T-helper 1 cell treated with Interleukin-12 subunit alpha and Interleukin-12 subunit beta and Interleukin-4 antibody, amounts not matched to agents 30 μg/mL and 1 μg/mL, for 36 hours (primary cell): ENCODE measurements at regions not wholly inside any gene's neighbourhood (a gene's known extent, or its start where the extent isn't known, plus 50 kb on each side); places are given as distances from the start of the nearest gene placed in this dataset.
"Not testable (repeated sequence)": the region's sequence is repeated elsewhere in the genome, so short reads cannot be mapped to it uniquely, and the experiment has no call there.

Source experiments
- H3K27ac Mint-ChIP-seq: one replicate; pipeline ENCODE4 v1.8.0; 2021; ENCODE audit warnings: mild to moderate bottlenecking, mixed read lengths
- H3K27me3 Mint-ChIP-seq: one replicate; pipeline ENCODE4 v1.8.0; 2021; ENCODE audit warnings: low read depth, mixed read lengths
- H3K36me3 Mint-ChIP-seq: one replicate; pipeline ENCODE4 v1.8.0; 2021; ENCODE audit warnings: low read depth, mixed read lengths
- H3K4me1 Mint-ChIP-seq: one replicate; pipeline ENCODE4 v1.8.0; 2021; ENCODE audit warnings: low read depth, mixed read lengths
- H3K4me3 Mint-ChIP-seq: one replicate; pipeline ENCODE4 v1.8.0; 2021; ENCODE audit warnings: mild to moderate bottlenecking, moderate library complexity, mixed read lengths
- H3K9me3 Mint-ChIP-seq: one replicate; pipeline ENCODE4 v1.8.0; 2021; ENCODE audit warnings: mixed read lengths

- Mint-ChIP-seq H3K27ac (peak overlapping the region; percentile 79), H3K4me1 (peaks cover 22% of the 10 kb centered on the region), H3K27me3 (peaks cover under 1% of the 10 kb centered on the region)
Measured at GRCh38 chr9:129458155-129458661, 162.7 kb downstream of the C9orf50 start.

GRCh38 chr9:129457325-129457779, 163.5 kb downstream of the C9orf50 start:
- H3K9me3 Mint-ChIP-seq, result no peaks in the 10 kb centered on the region
- peaks cover 3% of the 10 kb centered on the region for H3K36me3 Mint-ChIP-seq
- H3K4me3 Mint-ChIP-seq, result no peak overlapping the region
- peaks cover under 1% of the 10 kb centered on the region for H3K27me3 Mint-ChIP-seq
- peaks cover 22% of the 10 kb centered on the region for H3K4me1 Mint-ChIP-seq
- H3K27ac Mint-ChIP-seq, result peak overlapping the region; percentile 70

More at GRCh38 chr9:129458155-129458661, 162.7 kb downstream of the C9orf50 start:
- Mint-ChIP-seq H3K4me3 (peak overlapping the region; percentile 38), H3K9me3 (no peaks in the 10 kb centered on the region), H3K36me3 (peaks cover 3% of the 10 kb centered on the region)

- Mint-ChIP-seq H3K4me3 (no peak overlapping the region), H3K9me3 (no peaks in the 10 kb centered on the region), H3K27ac (peak overlapping the region; percentile 70), H3K36me3 (peaks cover 3% of the 10 kb centered on the region), H3K4me1 (peaks cover 26% of the 10 kb centered on the region), H3K27me3 (peaks cover 7% of the 10 kb centered on the region)
Measured at GRCh38 chr9:129456549-129457324, 164.2 kb downstream of the C9orf50 start.

- Mint-ChIP-seq H3K4me1 (peaks cover 27% of the 10 kb centered on the region), H3K36me3 (peaks cover 3% of the 10 kb centered on the region), H3K27me3 (peaks cover 8% of the 10 kb centered on the region), H3K4me3 (no peak overlapping the region), H3K27ac (no peak overlapping the region), H3K9me3 (no peaks in the 10 kb centered on the region)
Measured at GRCh38 chr9:129455151-129455995, 165.5 kb downstream of the C9orf50 start.

- H3K9me3 Mint-ChIP-seq, result no peaks in the 10 kb centered on the region
- H3K27me3 Mint-ChIP-seq, result peaks cover 8% of the 10 kb centered on the region
- H3K36me3 Mint-ChIP-seq, result peaks cover 3% of the 10 kb centered on the region
- no peak overlapping the region for H3K27ac Mint-ChIP-seq
- H3K4me3 Mint-ChIP-seq, result no peak overlapping the region
- peaks cover 27% of the 10 kb centered on the region for H3K4me1 Mint-ChIP-seq
Measured at GRCh38 chr9:129454467-129455067, 166.3 kb downstream of the C9orf50 start.

GRCh38 chr9:129453734-129454133, 167.2 kb downstream of the C9orf50 start:
- Mint-ChIP-seq H3K4me1 (peaks cover 24% of the 10 kb centered on the region), H3K36me3 (peaks cover 3% of the 10 kb centered on the region), H3K4me3 (no peak overlapping the region), H3K9me3 (no peaks in the 10 kb centered on the region), H3K27me3 (peaks cover 8% of the 10 kb centered on the region), H3K27ac (peak overlapping the region; percentile 73)

- peaks cover 3% of the 10 kb centered on the region for H3K36me3 Mint-ChIP-seq
- H3K27me3 Mint-ChIP-seq, result peaks cover 16% of the 10 kb centered on the region
- H3K4me3 Mint-ChIP-seq, result no peak overlapping the region
- H3K9me3 Mint-ChIP-seq, result no peaks in the 10 kb centered on the region
- no peak overlapping the region for H3K27ac Mint-ChIP-seq
- H3K4me1 Mint-ChIP-seq, result peaks cover 8% of the 10 kb centered on the region
Measured at GRCh38 chr9:129451669-129452068, 169.2 kb downstream of the C9orf50 start.

GRCh38 chr9:129451089-129451656, 169.7 kb downstream of the C9orf50 start:
- Mint-ChIP-seq H3K9me3 (no peaks in the 10 kb centered on the region), H3K27me3 (peaks cover 16% of the 10 kb centered on the region), H3K36me3 (no peaks in the 10 kb centered on the region), H3K27ac (no peak overlapping the region), H3K4me3 (no peak overlapping the region), H3K4me1 (peaks cover 5% of the 10 kb centered on the region)

GRCh38 chr9:129449066-129449465, 171.8 kb downstream of the C9orf50 start:
- H3K4me3 Mint-ChIP-seq, result no peak overlapping the region
- no peaks in the 10 kb centered on the region for H3K9me3 Mint-ChIP-seq
- H3K36me3 Mint-ChIP-seq, result no peaks in the 10 kb centered on the region
- H3K27ac Mint-ChIP-seq, result no peak overlapping the region
- peaks cover 16% of the 10 kb centered on the region for H3K27me3 Mint-ChIP-seq
- peaks cover 5% of the 10 kb centered on the region for H3K4me1 Mint-ChIP-seq

GRCh38 chr9:129446828-129447550, 173.9 kb downstream of the C9orf50 start:
- Mint-ChIP-seq H3K9me3 (no peaks in the 10 kb centered on the region), H3K27ac (no peak overlapping the region), H3K4me3 (no peak overlapping the region), H3K36me3 (no peaks in the 10 kb centered on the region), H3K27me3 (peaks cover 23% of the 10 kb centered on the region), H3K4me1 (peaks cover 5% of the 10 kb centered on the region)

- Mint-ChIP-seq H3K27me3 (peaks cover 30% of the 10 kb centered on the region), H3K4me1 (peaks cover 2% of the 10 kb centered on the region), H3K9me3 (no peaks in the 10 kb centered on the region), H3K4me3 (no peak overlapping the region), H3K27ac (no peak overlapping the region), H3K36me3 (no peaks in the 10 kb centered on the region)
Measured at GRCh38 chr9:129445794-129446306, 175.1 kb downstream of the C9orf50 start.

GRCh38 chr9:129443515-129444164, 177.3 kb downstream of the C9orf50 start:
- H3K4me3 Mint-ChIP-seq, H3K9me3 Mint-ChIP-seq, H3K36me3 Mint-ChIP-seq, H3K4me1 Mint-ChIP-seq, H3K27ac Mint-ChIP-seq: not testable (repeated sequence)
- peaks cover 51% of the 10 kb centered on the region for H3K27me3 Mint-ChIP-seq
